GM12878 (cell line): ENCODE measurements at regions not wholly inside any gene's neighbourhood (a gene's known extent, or its start where the extent isn't known, plus 50 kb on each side); places are given as distances from the start of the nearest gene placed in this dataset.

ENCODE experiments used
- ATAC-seq: fragments of 200-7000 bp; cut with Tn5 transposase; 3 replicates; pipeline ENCODE4 v1.9.1; 2020; ENCODE audit warnings: mild to moderate bottlenecking, moderate library complexity
- BruUV-seq: library from RNA; stranded (reverse); fragments of 400-500 nt; replicated peaks from 2 replicates; lab custom pipeline; 2021; lab: Mats Ljungman, UMichigan
- CTCF ChIA-PET: fragments of 300-600 bp; sonication (Branson Sonifier 250); formaldehyde crosslinking; extraction: SDS; loops from one replicate; lab custom pipeline; 2021; ENCODE audit warnings: inconsistent platforms; lab: Yijun Ruan, JAX
- POLR2A ChIA-PET: fragments of 350-600 bp; formaldehyde crosslinking; extraction: SDS; loops from one replicate; lab custom pipeline; 2021; ENCODE audit warnings: inconsistent platforms; lab: Charles Lee
- RAD21 ChIA-PET: fragments of 300-600 bp; sonication (Branson Sonifier 250); formaldehyde crosslinking; loops from one replicate; lab custom pipeline; 2023; ENCODE audit warnings: antibody characterized with exemption; ENCODE audit not compliant: unreplicated experiment; lab: Charles Lee
- SMC1A ChIA-PET: fragments of 300-600 bp; sonication (Branson Sonifier 250); formaldehyde crosslinking; loops from one replicate; lab custom pipeline; 2023; ENCODE audit not compliant: unreplicated experiment, uncharacterized antibody; lab: Charles Lee
- DNase-seq: peaks from one replicate; pipeline ENCODE4 v3.0.0-alpha.2; 2011; ENCODE audit warnings: low read depth, low spot score
- FAIRE-seq: peaks from 3 replicates; lab custom pipeline; 2011; peaks lifted over from hg19 to GRCh38; lab: Jason Lieb, UNC
- H2AFZ ChIP-seq: 2 replicates; pipeline ENCODE4 v1.6.0; 2011; ENCODE audit warnings: low read depth, low read length, control low read depth; ENCODE audit not compliant: control insufficient read depth
- H3K27ac ChIP-seq: 2 replicates; pipeline ENCODE4 v1.5.1; 2011; ENCODE audit warnings: control low read depth; ENCODE audit not compliant: control insufficient read depth, insufficient read depth
- H3K27me3 ChIP-seq, 2 experiments: replicated peaks in 1 of 2; 2 replicates each; pipeline versions ENCODE4 v1.6.0 to v1.6.1; 2011; ENCODE audit warnings: low read length in 1 of 2; ENCODE audit not compliant: control insufficient read depth in 2 of 2, insufficient read depth in 2 of 2
- H3K36me3 ChIP-seq, 2 experiments: 2 replicates each; pipeline ENCODE4 v1.5.1; 2011; ENCODE audit warnings: low read length in 1 of 2; ENCODE audit not compliant: control insufficient read depth in 2 of 2, insufficient read depth in 2 of 2
- H3K4me1 ChIP-seq: 2 replicates; pipeline ENCODE4 v1.6.1; 2011; ENCODE audit warnings: mild to moderate bottlenecking, low read length, moderate library complexity, mixed read lengths; ENCODE audit not compliant: control insufficient read depth, insufficient read depth
- H3K4me2 ChIP-seq: 2 replicates; pipeline ENCODE4 v1.6.0; 2011; ENCODE audit warnings: control low read depth; ENCODE audit not compliant: control insufficient read depth, insufficient read depth
- H3K4me3 ChIP-seq: fragments of 200-600 bp; sonication (generic); 2 replicates; pipeline ENCODE4 v1.5.1; 2016
- H3K79me2 ChIP-seq: 2 replicates; pipeline ENCODE4 v1.6.0; 2011; ENCODE audit warnings: low read length; ENCODE audit not compliant: control insufficient read depth, insufficient read depth
- H3K9ac ChIP-seq: 2 replicates; pipeline ENCODE4 v1.8.0; 2011; ENCODE audit warnings: low read length, control low read depth, mixed read lengths; ENCODE audit not compliant: control insufficient read depth, insufficient read depth
- H3K9me3 ChIP-seq: replicated peaks from 3 replicates; pipeline ENCODE4 v1.5.1; 2011; ENCODE audit warnings: mild to moderate bottlenecking, low read length; ENCODE audit not compliant: control insufficient read depth, insufficient read depth
- H4K20me1 ChIP-seq: 2 replicates; pipeline ENCODE4 v1.6.0; 2011; ENCODE audit not compliant: control insufficient read depth, insufficient read depth
- CREM ChIP-seq: IDR thresholded peaks from 2 replicates; pipeline ENCODE4 v1.6.1; 2014; ENCODE audit warnings: antibody characterized with exemption, low read depth
- CTCF ChIP-seq, 3 experiments: IDR thresholded peaks in 2 of 3; conservative IDR thresholded peaks in 1 of 3; 2 replicates each; pipeline ENCODE4 v1.5.1; 2011; ENCODE audit warnings: low read depth in 3 of 3, low read length in 3 of 3, mild to moderate bottlenecking in 3 of 3, control low read depth in 2 of 3, moderate library complexity in 2 of 3, inconsistent platforms in 1 of 3, mixed read lengths in 1 of 3; ENCODE audit not compliant: control insufficient read depth in 2 of 3, insufficient read depth in 1 of 3; ENCODE audit errors: extremely low read depth in 1 of 3
- IRF3 ChIP-seq: fragments of 450-650 bp; IDR thresholded peaks from 2 replicates; pipeline ENCODE4 v1.6.1; 2014; ENCODE audit warnings: mild to moderate bottlenecking
- JUNB ChIP-seq: IDR thresholded peaks from 2 replicates; pipeline ENCODE4 v1.6.1; 2016; ENCODE audit warnings: antibody characterized with exemption, mild to moderate bottlenecking
- KDM1A ChIP-seq: fragments of 200-600 bp; sonication (generic); IDR thresholded peaks from 2 replicates; pipeline ENCODE4 v1.6.1; 2016; ENCODE audit warnings: borderline replicate concordance
- NFYB ChIP-seq: IDR thresholded peaks from 2 replicates; pipeline ENCODE4 v1.6.1; 2011; ENCODE audit warnings: low read depth, mild to moderate bottlenecking, low read length, improper control_type of control experiment, moderate library complexity; ENCODE audit not compliant: insufficient read depth
- RBBP5 ChIP-seq: fragments of 200-600 bp; sonication (generic); conservative IDR thresholded peaks from 2 replicates; pipeline ENCODE4 v1.6.1; 2016
- SPI1 ChIP-seq: IDR thresholded peaks from 2 replicates; pipeline ENCODE4 v1.6.1; 2011; ENCODE audit warnings: low read depth, mild to moderate bottlenecking, low read length, moderate library complexity, borderline replicate concordance; ENCODE audit not compliant: insufficient read depth
- TCF12 ChIP-seq: IDR thresholded peaks from 2 replicates; pipeline ENCODE4 v1.6.1; 2011; ENCODE audit warnings: low read depth, mild to moderate bottlenecking, low read length
- TCF3 ChIP-seq: IDR thresholded peaks from 2 replicates; pipeline ENCODE4 v1.6.1; 2012; ENCODE audit warnings: low read depth, mild to moderate bottlenecking, low read length, borderline replicate concordance; ENCODE audit not compliant: insufficient read depth
- ZNF622 ChIP-seq: fragments of 450-650 bp; IDR thresholded peaks from 2 replicates; pipeline ENCODE4 v1.6.1; 2017; ENCODE audit warnings: mild to moderate bottlenecking, inconsistent platforms
- WGBS: methylation state at CpG from one replicate; pipeline ENCODE4 v1.1.6; 2016; ENCODE audit warnings: low lambda C conversion rate; ENCODE audit not compliant: insufficient replicate concordance, insufficient coverage; ENCODE audit errors: missing lambda C conversion rate; 5-methylcytosine and 5-hydroxymethylcytosine counted together
- in situ Hi-C: fragments of 300-500 bp; cut with MboI; formaldehyde crosslinking; loops from 9 replicates; pipeline ENCODE4 v1.14.3; 2018; ENCODE audit warnings: mixed read lengths
- intact Hi-C: fragments of 100-400 bp; cut with micrococcal nuclease; formaldehyde crosslinking; loops from one replicate; pipeline ENCODE4 v1.14.2; 2022; ENCODE audit not compliant: unreplicated experiment

- ATAC-seq, result no peak
Measured at GRCh38 chr3:88000853-88001252, 58.0 kb downstream of the CGGBP1 start.

GRCh38 chr3:87997966-87998365 is 60.8 kb downstream of the CGGBP1 start:
- Histone ChIP-seq H4K20me1 (no peaks in the 10 kb centered on the region), H3K9ac (no peak overlapping the region), H2AFZ (no peak overlapping the region), H3K9me3 (no peaks in the 10 kb centered on the region), H3K4me2 (no peak overlapping the region), H3K27ac (no peak overlapping the region), H3K4me1 (no peaks in the 10 kb centered on the region), H3K27me3 (no peaks in the 10 kb centered on the region), H3K79me2 (no peaks in the 10 kb centered on the region), H3K36me3 (no peaks in the 10 kb centered on the region), H3K4me3 (no peak overlapping the region)
- DNase-seq (no peak), FAIRE-seq (no peak), ATAC-seq (peak; percentile 30; the same call in 2 of the 3 replicates)
- TF ChIP-seq CTCF (IDR thresholded peaks at IDR 0.05 in 2 of 3, conservative IDR thresholded peaks at IDR 0.05 in 1 of 3; ENCODE audit: control insufficient read depth in 2 of 3, extremely low read depth in 1 of 3, insufficient read depth in 1 of 3, low read depth in 3 of 3, low read length in 3 of 3) (no peak), SPI1 (peak; percentile 22; the same call in 1 of the 2 replicates), KDM1A (no peak), IRF3 (no peak), TCF12 (no peak), RBBP5 (no peak), NFYB (no peak), TCF3 (no peak)
- intact Hi-C loops (loop anchor here (1.0 kb wide), 1 partner anchor 49 kb away; no protein-coding TSS in a partner anchor), in situ Hi-C loops (no loop called here)
- ChIA-PET POLR2A (no interaction called here), CTCF (interaction anchor here (1.7 kb wide), 1 partner anchor 647 kb away, joined by 6 read pairs; no protein-coding TSS in a partner anchor), SMC1A (interaction anchor here (1.0 to 1.5 kb wide), 3 partner anchors 182 to 647 kb away, joined by 3 to 7 read pairs (median 3); no protein-coding TSS in a partner anchor), RAD21 (no interaction called here)
- BruUV-seq, result no TSS peak

More at GRCh38 chr3:88000853-88001252, 58.0 kb downstream of the CGGBP1 start:
- DNase-seq (no peak), FAIRE-seq (no peak)
- Histone ChIP-seq H3K4me2 (no peak overlapping the region), H3K79me2 (no peaks in the 10 kb centered on the region), H3K9ac (no peak overlapping the region), H3K4me1 (no peaks in the 10 kb centered on the region), H2AFZ (no peak overlapping the region), H3K27ac (no peak overlapping the region), H3K36me3 (no peaks in the 10 kb centered on the region), H3K27me3 (no peaks in the 10 kb centered on the region), H4K20me1 (no peaks in the 10 kb centered on the region), H3K9me3 (no peaks in the 10 kb centered on the region), H3K4me3 (no peak overlapping the region)
- intact Hi-C loops, result loop anchor here (10.0 kb wide), 2 partner anchors 496 to 736 kb away; no protein-coding TSS in a partner anchor
- in situ Hi-C loops, result loop anchor here (10.0 kb wide), 1 partner anchor 226 kb away; no protein-coding TSS in a partner anchor
- POLR2A ChIA-PET, result no interaction called here
- CTCF ChIA-PET, result interaction anchor here (1.4 to 3.2 kb wide), 4 partner anchors 110 to 651 kb away, joined by 3 to 34 read pairs (median 7); no protein-coding TSS in a partner anchor
- RAD21 ChIA-PET, result interaction anchor here (1.1 to 1.9 kb wide), 3 partner anchors 229 to 703 kb away, joined by 3 to 11 read pairs (median 4); no protein-coding TSS in a partner anchor
- no TSS peak for BruUV-seq
- TF ChIP-seq IRF3 (no peak), CREM (no peak), ZNF622 (no peak), JUNB (no peak)
- SMC1A ChIA-PET, result interaction anchor here (1.0 to 2.7 kb wide), 8 partner anchors 28 to 703 kb away, joined by 3 to 28 read pairs (median 5); no protein-coding TSS in a partner anchor
- WGBS, result 47% methylated on average over 13 of the region's 13 CpGs
